Mesothelial cell of epicardium (in vitro differentiated cells): ENCODE measurements at regions not wholly inside any gene's neighbourhood (a gene's known extent, or its start where the extent isn't known, plus 50 kb on each side); places are given as distances from the start of the nearest gene placed in this dataset.
A peak's percentile ranks its signal among the peaks of the same experiment; 100 is the strongest.

Experiments used
- DNase-seq, 2 experiments: peaks; one replicate each; pipeline ENCODE4 v3.0.0; 2021; ENCODE audit warnings: low spot score in 2 of 2; ENCODE audit not compliant: unreplicated experiment in 2 of 2
- H3K27ac Mint-ChIP-seq: 2 replicates; pipeline ENCODE4 v1.8.0; 2021; ENCODE audit warnings: mixed read lengths
- H3K27me3 Mint-ChIP-seq: 2 replicates; pipeline ENCODE4 v1.8.0; 2021; ENCODE audit warnings: low read depth, mixed read lengths
- H3K36me3 Mint-ChIP-seq: 2 replicates; pipeline ENCODE4 v1.8.0; 2021; ENCODE audit warnings: mixed read lengths
- H3K4me1 Mint-ChIP-seq: 2 replicates; pipeline ENCODE4 v1.8.0; 2021; ENCODE audit warnings: mixed read lengths
- H3K4me3 Mint-ChIP-seq: 2 replicates; pipeline ENCODE4 v1.8.0; 2021; ENCODE audit warnings: mild to moderate bottlenecking, moderate library complexity, mixed read lengths
- H3K9me3 Mint-ChIP-seq: 2 replicates; pipeline ENCODE4 v1.8.0; 2021; ENCODE audit warnings: mixed read lengths
- CTCF ChIP-seq: fragments of 200-600 bp; sonication (generic); IDR thresholded peaks from one replicate; pipeline ENCODE4 v1.5.0; 2021; ENCODE audit warnings: antibody characterized with exemption; ENCODE audit not compliant: unreplicated experiment

DNA sequence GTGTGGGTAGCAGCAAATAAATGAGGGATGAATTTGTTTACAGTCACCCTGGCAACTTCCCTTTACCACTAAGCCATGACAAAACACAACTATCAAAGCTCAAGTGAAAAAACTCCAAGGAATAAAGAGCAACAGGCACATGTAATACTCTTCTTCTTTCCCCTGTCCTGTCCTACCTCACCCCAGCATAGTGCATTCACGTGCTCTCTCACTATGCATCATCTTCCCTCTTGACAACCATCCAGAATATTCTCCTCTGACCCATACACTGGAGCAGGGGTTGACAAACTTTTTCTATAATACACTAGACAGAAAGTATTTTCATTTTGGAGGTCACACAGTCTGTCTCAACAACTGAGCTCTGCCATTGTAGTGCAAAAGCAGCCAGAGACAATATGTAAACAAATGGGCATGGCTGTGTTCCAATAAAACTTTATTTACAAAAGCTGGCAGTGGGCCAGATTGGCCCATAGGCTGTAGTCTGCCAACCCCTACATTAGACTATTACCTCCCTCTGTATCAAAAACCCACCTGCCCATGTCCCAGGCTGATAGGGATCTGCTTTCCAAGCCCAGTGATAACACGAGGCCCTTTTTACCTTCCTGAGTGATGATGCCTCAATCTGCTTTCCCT lies 354.5 kb downstream of the FGFR2 start:
- Mint-ChIP-seq H3K9me3 (no peaks in the 10 kb centered on the region), H3K36me3 (no peaks in the 10 kb centered on the region), H3K27ac (no peak overlapping the region), H3K4me3 (no peak overlapping the region), H3K4me1 (peaks cover 46% of the 10 kb centered on the region), H3K27me3 (no peaks in the 10 kb centered on the region)
- no peak for TF ChIP-seq CTCF
- DNase-seq: no peak

- H3K4me3 Mint-ChIP-seq: peak overlapping the region; percentile 11
- no peaks in the 10 kb centered on the region for H3K36me3 Mint-ChIP-seq
- H3K9me3 Mint-ChIP-seq: no peaks in the 10 kb centered on the region
- H3K27me3 Mint-ChIP-seq: no peaks in the 10 kb centered on the region
- DNase-seq: no peak
- H3K4me1 Mint-ChIP-seq: peaks cover 43% of the 10 kb centered on the region
- TF ChIP-seq CTCF: no peak
- H3K27ac Mint-ChIP-seq: peak overlapping the region; percentile 96
These were observed 353.4 kb downstream of the FGFR2 start for GRCh38 chr10:121244818-121245217.

GRCh38 chr10:121245754-121246153 lies 352.5 kb downstream of the FGFR2 start:
- no peaks in the 10 kb centered on the region for H3K27me3 Mint-ChIP-seq

DNA sequence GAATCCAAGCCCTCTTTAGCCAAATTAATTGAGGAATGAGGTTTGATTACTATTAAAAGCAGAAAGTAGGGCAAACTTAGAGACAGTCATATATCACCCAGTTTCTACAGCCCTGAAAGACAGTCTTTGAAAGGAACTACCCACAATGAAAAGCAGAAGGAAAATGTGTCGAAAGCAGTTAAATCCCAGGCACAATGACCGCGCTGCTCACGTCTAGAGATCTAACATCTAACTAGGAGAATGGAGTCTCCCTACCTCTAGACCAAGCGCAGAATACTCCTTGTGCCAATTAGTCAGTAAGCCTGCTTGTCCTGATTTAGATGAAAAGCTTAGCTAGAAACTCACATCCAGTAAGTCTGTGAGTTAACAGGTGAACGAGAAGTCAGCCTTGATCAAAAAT lies 350.0 kb downstream of the FGFR2 start:
- TF ChIP-seq CTCF: no peak
- no peak for DNase-seq
- Mint-ChIP-seq H3K27ac (no peak overlapping the region), H3K9me3 (no peaks in the 10 kb centered on the region), H3K4me1 (peaks cover 42% of the 10 kb centered on the region), H3K4me3 (no peak overlapping the region), H3K27me3 (no peaks in the 10 kb centered on the region), H3K36me3 (no peaks in the 10 kb centered on the region)

More at GRCh38 chr10:121245754-121246153, 352.5 kb downstream of the FGFR2 start:
- no peak for DNase-seq
- Mint-ChIP-seq H3K27ac (peak overlapping the region; percentile 96), H3K4me3 (no peak overlapping the region), H3K4me1 (peaks cover 43% of the 10 kb centered on the region), H3K36me3 (no peaks in the 10 kb centered on the region), H3K9me3 (no peaks in the 10 kb centered on the region)
- TF ChIP-seq CTCF: no peak

- Mint-ChIP-seq H3K4me1 (peaks cover 15% of the 10 kb centered on the region), H3K36me3 (peaks cover 2% of the 10 kb centered on the region), H3K9me3 (peaks cover 6% of the 10 kb centered on the region), H3K27ac (no peak overlapping the region), H3K4me3 (no peak overlapping the region), H3K27me3 (no peaks in the 10 kb centered on the region)
- TF ChIP-seq CTCF: no peak
- DNase-seq: no peak
These were observed 347.1 kb downstream of the FGFR2 start for GRCh38 chr10:121250995-121251764.
